Fibroblast of the conjunctiva (primary cell): ENCODE measurements at regions not wholly inside any gene's neighbourhood (a gene's known extent, or its start where the extent isn't known, plus 50 kb on each side); places are given as distances from the start of the nearest gene placed in this dataset.

Experiments
- DNase-seq: peaks from one replicate; pipeline ENCODE4 v3.0.0-alpha.2; 2010; ENCODE audit warnings: low read depth

GRCh38 chr1:38541223-38541622 is 318.3 kb downstream of the RRAGC start:
- no peak for DNase-seq

- no peak for DNase-seq
These were observed 319.6 kb downstream of the RRAGC start for GRCh38 chr1:38539931-38540330.

GRCh38 chr1:38538834-38539233 is 320.7 kb downstream of the RRAGC start:
- no peak for DNase-seq

GRCh38 chr1:38536089-38536488 is 323.5 kb downstream of the RRAGC start:
- DNase-seq: no peak

- DNase-seq: no peak
These were observed 325.1 kb downstream of the RRAGC start for GRCh38 chr1:38534473-38534823.

- DNase-seq: no peak
These were observed 325.6 kb downstream of the RRAGC start for GRCh38 chr1:38533772-38534472.

- DNase-seq: no peak
These were observed 328.6 kb downstream of the RRAGC start for GRCh38 chr1:38530957-38531356.

GRCh38 chr1:38529946-38530345 is 329.6 kb downstream of the RRAGC start:
- no peak for DNase-seq

- DNase-seq: no peak
These were observed 330.2 kb downstream of the RRAGC start for GRCh38 chr1:38529391-38529790.

- DNase-seq: no peak
These were observed 330.9 kb downstream of the RRAGC start for GRCh38 chr1:38528623-38529022.

- no peak for DNase-seq
These were observed 332.1 kb downstream of the RRAGC start for GRCh38 chr1:38527373-38527966.

GRCh38 chr1:38526046-38526445 is 333.5 kb downstream of the RRAGC start:
- DNase-seq: no peak

GRCh38 chr1:38525343-38526043 is 334.1 kb downstream of the RRAGC start:
- no peak for DNase-seq

GRCh38 chr1:38524025-38524641 is 335.4 kb downstream of the RRAGC start:
- DNase-seq: no peak

GRCh38 chr1:38523568-38523939 is 336.0 kb downstream of the RRAGC start:
- no peak for DNase-seq

GRCh38 chr1:38522915-38523567 is 336.5 kb downstream of the RRAGC start:
- no peak for DNase-seq

- DNase-seq: no peak
These were observed 343.0 kb downstream of the RRAGC start for GRCh38 chr1:38516560-38516959.

- DNase-seq: no peak
These were observed 346.8 kb downstream of the RRAGC start for GRCh38 chr1:38512789-38513188.

GRCh38 chr1:38512024-38512767 is 347.4 kb downstream of the RRAGC start:
- DNase-seq: no peak

- DNase-seq: no peak
These were observed 351.3 kb downstream of the RRAGC start for GRCh38 chr1:38508232-38508631.

GRCh38 chr1:38507563-38507962 is 352.0 kb downstream of the RRAGC start:
- DNase-seq: no peak

- DNase-seq: no peak
These were observed 353.6 kb downstream of the RRAGC start for GRCh38 chr1:38505944-38506343.
